Common myeloid progenitor, CD34-positive (primary cell): ENCODE measurements at regions not wholly inside any gene's neighbourhood (a gene's known extent, or its start where the extent isn't known, plus 50 kb on each side); places are given as distances from the start of the nearest gene placed in this dataset.

ENCODE experiments used
- CTCF ChIA-PET: fragments of 350-600 bp; sonication (Branson Sonifier 250); formaldehyde crosslinking; loops from one replicate; lab custom pipeline; 2021; ENCODE audit warnings: antibody characterized with exemption; lab: Charles Lee
- POLR2A ChIA-PET: fragments of 350-600 bp; sonication (Branson Sonifier 250); formaldehyde crosslinking; loops from one replicate; lab custom pipeline; 2021; ENCODE audit warnings: antibody characterized with exemption; lab: Charles Lee
- DNase-seq, 3 donors: peaks; one replicate each; pipeline versions ENCODE4 v3.0.0 to v3.0.0-alpha.2; 2013
- H3K27ac ChIP-seq, 2 experiments: 1 replicate in 1 of 2; 2 replicates in 1 of 2; pipeline ENCODE4 v1.7.0; 2013; ENCODE audit warnings: inconsistent platforms in 2 of 2, low read length in 2 of 2, mild to moderate bottlenecking in 2 of 2, low read depth in 1 of 2, moderate library complexity in 1 of 2; ENCODE audit not compliant: severe bottlenecking in 2 of 2, insufficient read depth in 1 of 2, poor library complexity in 1 of 2
- H3K27me3 ChIP-seq, 5 experiments: replicated peaks in 2 of 5; 1 replicate in 3 of 5; 2 replicates in 2 of 5; pipeline versions ENCODE4 v1.6.1 to v1.7.0; 2013; ENCODE audit warnings: low read length in 4 of 5, mild to moderate bottlenecking in 2 of 5, moderate library complexity in 2 of 5, inconsistent platforms in 1 of 5; ENCODE audit not compliant: insufficient read depth in 5 of 5, control insufficient read depth in 4 of 5
- H3K36me3 ChIP-seq, 4 experiments: 1 replicate in 2 of 4; 2 replicates in 2 of 4; pipeline versions ENCODE4 v1.6.1 to v1.7.0; 2013; ENCODE audit warnings: low read length in 3 of 4, control low read depth in 1 of 4, mild to moderate bottlenecking in 1 of 4; ENCODE audit not compliant: control insufficient read depth in 4 of 4, insufficient read depth in 4 of 4
- H3K4me1 ChIP-seq, 4 experiments: 1 replicate in 3 of 4; 2 replicates in 1 of 4; pipeline versions ENCODE4 v1.6.1 to v1.7.1; 2013; ENCODE audit warnings: low read length in 3 of 4, mild to moderate bottlenecking in 3 of 4, control low read depth in 1 of 4, inconsistent platforms in 1 of 4, moderate library complexity in 1 of 4; ENCODE audit not compliant: control insufficient read depth in 4 of 4, insufficient read depth in 4 of 4; ENCODE audit errors: control extremely low read depth in 1 of 4
- H3K4me3 ChIP-seq, 7 experiments: 1 replicate in 4 of 7; 2 replicates in 3 of 7; pipeline versions ENCODE4 v1.5.1 to v1.7.0; 2013; ENCODE audit warnings: mild to moderate bottlenecking in 7 of 7, low read length in 6 of 7, moderate library complexity in 6 of 7, inconsistent platforms in 2 of 7, low read depth in 2 of 7, control low read depth in 1 of 7; ENCODE audit not compliant: insufficient read depth in 4 of 7, control insufficient read depth in 1 of 7; ENCODE audit errors: extremely low read depth in 1 of 7
- H3K9me3 ChIP-seq, 5 experiments: 1 replicate in 4 of 5; 2 replicates in 1 of 5; pipeline versions ENCODE4 v1.6.1 to v1.7.1; 2013; ENCODE audit warnings: low read length in 4 of 5, mild to moderate bottlenecking in 2 of 5, inconsistent platforms in 1 of 5, low read depth in 1 of 5, moderate library complexity in 1 of 5; ENCODE audit not compliant: control insufficient read depth in 4 of 5, insufficient read depth in 2 of 5; ENCODE audit errors: control extremely low read depth in 1 of 5
- WGBS: methylation state at CpG from one replicate; pipeline ENCODE4 v1.1.5; 2013; ENCODE audit not compliant: insufficient coverage; 5-methylcytosine and 5-hydroxymethylcytosine counted together

DNA sequence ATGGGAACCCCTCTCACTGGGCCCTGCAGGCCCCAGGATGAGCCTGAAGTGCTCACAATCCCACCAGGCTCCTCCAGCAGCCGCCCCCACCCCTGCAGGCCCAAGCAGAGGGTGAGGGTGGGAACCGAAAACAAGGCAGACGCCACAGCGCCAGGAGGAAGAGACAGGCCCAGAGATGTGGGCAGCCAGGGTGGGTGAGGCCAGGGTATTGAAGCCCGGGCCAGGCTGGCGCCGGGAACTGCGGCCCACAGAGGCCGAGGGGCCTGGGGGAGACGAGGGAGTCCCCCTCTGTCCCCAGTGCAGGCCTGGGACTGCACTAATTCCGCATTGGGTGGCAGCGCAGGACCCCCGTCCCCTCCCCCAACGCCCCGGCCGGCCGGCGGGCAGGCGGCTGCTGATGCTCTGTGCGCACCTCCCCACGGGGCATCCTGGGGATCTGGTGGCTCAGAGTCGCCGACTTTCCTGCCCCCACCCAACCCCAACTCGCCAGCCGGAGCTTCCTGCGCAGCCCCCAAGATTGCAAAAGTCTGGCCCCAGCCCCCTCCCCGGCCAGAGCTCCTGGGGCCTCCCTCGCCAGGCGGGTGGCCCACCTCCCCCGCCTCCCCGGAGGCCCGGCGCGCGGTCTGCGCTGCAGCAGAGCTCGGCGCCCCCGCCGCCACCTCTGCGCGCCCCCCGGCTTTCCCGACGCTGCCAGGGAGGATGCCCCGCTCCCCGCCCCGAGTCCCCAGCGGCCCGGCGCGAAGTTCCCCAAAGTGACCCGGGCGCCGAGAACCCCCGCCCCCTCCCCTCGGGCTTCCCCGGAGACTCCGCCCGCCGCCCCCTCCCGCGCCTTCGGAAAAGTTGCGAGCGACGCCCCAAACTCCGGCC lies 107.8 kb downstream of the ENGASE start:
- Histone ChIP-seq H3K9me3 (no peaks in the 10 kb centered on the region), H3K27ac (no peak overlapping the region), H3K36me3 (no peaks in the 10 kb centered on the region), H3K4me3 (no peak overlapping the region), H3K4me1 (peaks cover 0 to 15% (median 11%) of the 10 kb centered on the region in 4 experiments), H3K27me3 (peaks cover 0 to 92% (median 25%) of the 10 kb centered on the region in 5 experiments)
- WGBS: 10% methylated on average over 26 of the region's 68 CpGs
- ChIA-PET CTCF (no interaction called here), POLR2A (interaction anchor here (0.6 kb wide), 1 partner anchor 19 kb away, joined by 3 read pairs; no protein-coding TSS in a partner anchor)
- DNase-seq: no peak

DNA sequence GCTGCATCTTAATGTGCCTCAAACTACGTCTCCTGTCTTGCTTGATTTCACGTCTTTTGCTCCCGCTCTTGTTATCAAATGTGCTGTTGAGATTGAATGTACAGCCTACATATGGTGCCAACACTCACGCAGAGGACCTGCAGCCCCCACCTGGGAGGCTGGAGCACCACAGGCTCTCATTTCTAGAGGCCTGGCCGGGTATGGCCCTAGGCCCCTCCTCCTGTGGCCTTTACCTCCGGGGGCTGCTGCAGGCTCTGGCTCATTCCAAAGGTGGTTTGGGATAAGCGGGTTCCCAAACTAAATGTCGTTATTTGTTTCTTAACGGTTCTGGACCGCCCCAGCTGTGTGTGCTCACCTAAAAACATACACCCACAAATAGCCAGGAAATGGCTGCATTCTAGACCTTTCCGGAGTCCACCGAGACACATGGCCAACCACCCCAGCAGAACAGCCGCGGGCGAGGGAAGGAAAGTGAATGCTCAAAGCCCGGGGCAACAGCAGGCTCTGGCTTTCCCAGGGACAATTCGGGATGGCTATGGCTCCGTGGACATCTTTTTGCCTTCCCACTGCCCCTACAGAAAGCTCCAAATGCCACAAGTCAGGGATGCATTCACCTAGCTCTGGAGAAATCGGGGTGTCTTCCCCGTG lies 105.9 kb downstream of the ENGASE start:
- WGBS: 95% methylated on average over 19 of the region's 20 CpGs
- H3K27me3 ChIP-seq: peaks cover 0 to 76% (median 20%) of the 10 kb centered on the region in 5 experiments
- H3K9me3 ChIP-seq: no peaks in the 10 kb centered on the region
- no peak for DNase-seq
- CTCF ChIA-PET: no interaction called here
- H3K36me3 ChIP-seq: no peaks in the 10 kb centered on the region
- POLR2A ChIA-PET: no interaction called here
- H3K4me1 ChIP-seq: peaks cover 0 to 15% (median 11%) of the 10 kb centered on the region in 4 experiments
- H3K27ac ChIP-seq: no peak overlapping the region
- H3K4me3 ChIP-seq: no peak overlapping the region

DNA sequence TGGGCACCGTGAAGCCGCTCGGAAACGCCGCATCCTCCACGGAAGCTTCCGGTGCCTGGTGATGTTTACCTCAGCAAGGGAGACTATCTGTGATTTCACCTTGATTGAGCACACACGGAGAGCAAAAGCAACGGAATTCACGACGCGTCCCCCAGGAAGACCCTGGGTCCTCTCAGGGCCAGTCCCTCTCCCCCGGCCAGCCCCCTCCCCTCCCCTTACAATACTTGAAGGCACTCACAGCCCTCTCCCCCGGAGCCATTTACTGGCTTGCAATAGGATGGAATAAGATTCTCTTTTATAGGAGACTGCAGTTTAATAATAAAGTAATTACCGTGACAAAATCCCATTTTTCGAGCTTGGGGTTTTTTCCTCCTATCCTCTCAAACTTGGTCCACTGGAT lies 104.7 kb downstream of the ENGASE start:
- H3K27me3 ChIP-seq: peaks cover 0 to 64% (median 12%) of the 10 kb centered on the region in 5 experiments
- no peak overlapping the region for H3K27ac ChIP-seq
- no peaks in the 10 kb centered on the region for H3K9me3 ChIP-seq
- ChIA-PET POLR2A (no interaction called here), CTCF (no interaction called here)
- H3K36me3 ChIP-seq: no peaks in the 10 kb centered on the region
- H3K4me1 ChIP-seq: peaks cover 0 to 15% (median 12%) of the 10 kb centered on the region in 4 experiments
- H3K4me3 ChIP-seq: no peak overlapping the region
- 93% methylated on average over 14 of the region's 16 CpGs for WGBS
- no peak for DNase-seq

DNA sequence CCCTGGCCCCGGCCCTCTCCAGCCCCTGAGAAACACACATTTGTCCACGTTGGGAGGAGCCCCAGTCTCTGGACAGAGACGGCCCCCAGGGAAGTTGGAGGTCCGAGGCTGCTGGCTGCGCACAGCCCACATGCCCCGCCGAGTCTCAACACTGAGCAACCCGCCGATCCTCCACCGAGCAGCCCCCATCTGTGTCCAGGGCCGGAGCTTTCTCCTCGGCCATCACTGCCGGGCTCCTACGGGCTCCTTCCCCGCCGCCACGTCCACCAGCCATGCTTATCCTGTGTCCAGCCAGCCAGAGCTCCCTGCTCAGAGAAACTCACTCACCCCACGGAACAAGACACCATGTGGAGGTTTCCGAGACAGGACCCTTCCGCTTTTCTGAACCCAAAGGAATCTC lies 103.3 kb downstream of the ENGASE start:
- 87% methylated on average over 19 of the region's 20 CpGs for WGBS
- ChIA-PET POLR2A (no interaction called here), CTCF (no interaction called here)
- no peak overlapping the region for H3K4me3 ChIP-seq
- H3K9me3 ChIP-seq: no peaks in the 10 kb centered on the region
- H3K4me1 ChIP-seq: peaks cover 0 to 4% (median 1%) of the 10 kb centered on the region in 4 experiments
- H3K27ac ChIP-seq: no peak overlapping the region
- H3K27me3 ChIP-seq: peaks cover 0 to 51% (median 5%) of the 10 kb centered on the region in 5 experiments
- DNase-seq: no peak
- H3K36me3 ChIP-seq: no peaks in the 10 kb centered on the region

DNA sequence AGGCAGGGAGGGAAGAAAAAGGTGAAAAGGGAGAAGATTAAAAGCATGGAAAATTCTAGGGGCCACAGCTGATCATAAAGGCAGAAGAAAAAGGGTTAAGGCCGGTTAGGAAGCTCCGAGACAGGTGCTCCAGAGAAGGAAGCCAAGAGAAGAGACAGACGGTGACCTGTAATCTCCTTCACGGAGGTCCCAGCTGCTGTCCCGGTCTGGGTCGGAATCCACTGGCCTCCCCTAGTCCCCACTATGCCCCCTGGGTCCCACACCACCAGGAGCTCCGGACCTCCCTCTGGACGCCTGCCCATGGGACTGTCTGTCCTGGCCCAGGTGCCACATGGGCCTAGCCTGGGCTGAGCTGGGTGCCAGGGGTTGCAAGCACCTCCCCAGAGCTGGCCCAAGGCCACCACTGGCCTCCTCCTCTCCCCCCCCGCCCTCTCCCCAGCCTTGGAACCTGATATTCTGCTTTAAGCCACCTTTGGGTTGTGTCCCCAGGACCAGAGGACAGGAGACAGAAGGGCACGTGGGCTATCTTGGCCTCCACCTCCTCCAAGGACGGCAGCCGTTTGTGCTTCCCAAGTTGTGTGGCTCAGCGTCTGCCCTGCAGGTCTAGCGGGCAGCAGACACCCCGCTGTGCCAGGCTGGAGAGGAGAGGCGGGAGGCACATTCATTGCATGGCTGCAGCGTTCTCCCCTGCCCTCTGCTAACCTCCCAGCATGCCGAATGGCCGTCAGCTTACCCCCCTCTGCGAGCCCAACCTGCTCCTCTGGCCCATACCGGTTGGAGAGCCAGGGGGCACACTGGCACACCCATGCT lies 102.4 kb downstream of the ENGASE start:
- H3K27me3 ChIP-seq: peaks cover 0 to 44% (median 5%) of the 10 kb centered on the region in 5 experiments

DNA sequence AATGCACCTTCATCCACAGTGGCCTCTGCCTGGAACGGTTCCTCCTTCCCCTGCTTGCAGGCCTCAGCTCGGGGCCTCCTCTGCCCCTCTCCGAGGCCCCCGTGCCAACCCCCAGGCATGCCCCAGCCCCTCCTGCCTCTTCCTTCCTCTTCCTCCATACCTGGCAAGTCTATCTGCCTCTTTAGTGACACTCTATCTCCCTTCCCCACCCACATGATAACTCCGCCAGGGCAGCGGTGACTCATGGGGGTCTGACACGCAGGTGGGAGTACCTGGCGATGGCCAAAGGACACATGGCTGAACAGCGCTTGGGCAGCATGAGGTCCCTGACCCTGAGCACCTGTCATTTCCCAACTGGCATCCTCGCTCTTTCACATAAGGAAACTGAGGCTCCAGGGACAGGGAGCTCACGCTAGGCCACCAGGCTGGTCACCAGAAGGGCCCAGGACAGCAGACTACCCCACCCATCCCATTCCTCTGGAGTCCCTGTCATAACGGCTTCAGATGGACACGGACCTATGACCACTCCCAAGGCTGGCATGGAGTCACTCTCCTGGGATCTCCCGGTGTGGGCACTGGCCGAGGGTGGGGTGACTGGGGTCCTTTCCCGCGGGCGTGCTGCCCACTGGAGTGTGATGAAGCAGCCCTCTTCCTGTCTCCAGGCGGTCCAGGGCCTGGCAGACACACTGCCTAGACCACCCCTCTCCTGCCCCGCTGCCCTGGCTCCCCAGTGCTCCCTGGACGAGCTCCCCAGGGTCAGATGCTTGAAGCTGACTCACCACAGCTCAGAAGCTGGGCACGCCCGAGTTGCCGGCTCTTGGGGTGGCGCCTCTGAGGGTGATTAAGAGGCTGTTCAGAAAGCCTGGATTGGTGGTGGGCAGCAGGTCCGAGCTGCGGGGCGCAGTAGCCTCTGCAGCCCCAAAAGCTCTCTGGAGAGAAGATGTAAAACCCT lies 100.6 kb downstream of the ENGASE start:
- H3K27ac ChIP-seq: no peak overlapping the region
- peaks cover 0 to 2% (median 0%) of the 10 kb centered on the region in 4 experiments for H3K4me1 ChIP-seq
- no peaks in the 10 kb centered on the region for H3K9me3 ChIP-seq
- no peaks in the 10 kb centered on the region for H3K36me3 ChIP-seq
- peaks cover 0 to 26% (median 0%) of the 10 kb centered on the region in 5 experiments for H3K27me3 ChIP-seq
- WGBS: 81% methylated on average over 22 of the region's 28 CpGs
- no peak overlapping the region for H3K4me3 ChIP-seq
- ChIA-PET CTCF (no interaction called here), POLR2A (no interaction called here)
- DNase-seq: no peak

More for the DNA sequence above, 102.4 kb downstream of the ENGASE start:
- Histone ChIP-seq H3K27ac (no peak overlapping the region), H3K4me1 (peaks cover 0 to 2% (median 0%) of the 10 kb centered on the region in 4 experiments), H3K36me3 (no peaks in the 10 kb centered on the region), H3K9me3 (no peaks in the 10 kb centered on the region), H3K4me3 (no peak overlapping the region)
- ChIA-PET POLR2A (no interaction called here), CTCF (interaction anchor here (0.9 kb wide), 1 partner anchor 14 kb away, joined by 3 read pairs; no protein-coding TSS in a partner anchor)
- no peak for DNase-seq
- 86% methylated on average over 16 of the region's 21 CpGs for WGBS
